ENCODE measurements at regions not wholly inside any gene's neighbourhood (a gene's known extent, or its start where the extent isn't known, plus 50 kb on each side); places are given as distances from the start of the nearest gene placed in this dataset.

DNA sequence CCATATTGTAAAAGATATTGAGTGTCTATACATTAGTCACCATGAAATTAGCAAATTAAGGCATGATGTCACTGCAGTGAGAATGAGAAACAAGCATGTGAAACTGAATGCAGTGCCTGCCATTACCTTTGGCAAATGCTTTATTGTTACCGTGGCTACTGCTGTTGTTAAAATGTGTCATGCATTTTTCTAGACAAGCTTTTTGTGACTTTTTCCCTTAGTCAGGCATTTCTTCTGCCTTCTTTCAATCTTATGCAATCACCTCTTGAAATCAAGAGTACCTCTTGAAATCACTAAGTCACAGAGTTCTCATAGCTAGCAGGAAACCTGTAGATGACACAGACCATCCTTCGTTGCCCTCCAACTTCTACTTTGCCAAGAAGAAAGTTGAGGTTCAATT, 461.7 kb upstream of the TENM4 start:
- DNase-seq = peak; percentile 28

DNA sequence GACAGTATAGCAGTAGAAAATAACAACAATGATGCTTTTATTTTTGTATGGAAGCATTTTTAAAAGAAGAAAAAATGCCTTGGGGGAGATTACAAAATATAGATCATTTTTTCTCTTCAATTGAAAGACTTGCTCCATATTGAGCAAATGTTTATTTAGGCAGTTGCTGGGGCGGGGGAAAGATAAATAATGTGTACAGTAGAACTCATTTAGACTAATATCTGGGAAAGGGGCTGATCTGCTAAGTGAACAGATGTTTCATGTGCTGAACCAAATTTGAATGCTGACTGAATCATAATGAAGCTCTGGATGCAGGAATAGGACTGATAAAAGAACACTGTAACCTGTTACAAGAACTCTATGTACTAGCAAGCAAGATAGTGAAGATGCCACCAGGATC, 457.1 kb upstream of the TENM4 start:
- DNase-seq = no peak

DNA sequence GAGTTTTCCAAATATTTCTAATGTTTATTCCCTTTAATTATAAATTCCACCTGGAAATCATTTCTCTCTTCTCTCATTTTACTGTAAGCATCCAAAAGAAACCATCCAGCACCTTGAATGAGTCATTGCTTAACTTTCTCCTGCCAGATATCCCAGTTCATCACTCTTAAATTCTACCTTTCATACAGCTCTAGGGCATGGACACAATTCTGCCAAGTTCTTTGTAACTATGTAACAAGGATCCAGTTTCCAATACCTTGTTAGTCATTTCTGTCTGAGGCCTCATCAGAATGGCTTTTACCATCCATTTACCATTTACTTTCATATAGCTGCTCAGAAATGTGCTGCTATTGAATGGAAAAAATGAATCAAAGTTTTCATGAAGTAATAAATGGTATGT, 455.4 kb upstream of the TENM4 start:
- no peak for DNase-seq

DNA sequence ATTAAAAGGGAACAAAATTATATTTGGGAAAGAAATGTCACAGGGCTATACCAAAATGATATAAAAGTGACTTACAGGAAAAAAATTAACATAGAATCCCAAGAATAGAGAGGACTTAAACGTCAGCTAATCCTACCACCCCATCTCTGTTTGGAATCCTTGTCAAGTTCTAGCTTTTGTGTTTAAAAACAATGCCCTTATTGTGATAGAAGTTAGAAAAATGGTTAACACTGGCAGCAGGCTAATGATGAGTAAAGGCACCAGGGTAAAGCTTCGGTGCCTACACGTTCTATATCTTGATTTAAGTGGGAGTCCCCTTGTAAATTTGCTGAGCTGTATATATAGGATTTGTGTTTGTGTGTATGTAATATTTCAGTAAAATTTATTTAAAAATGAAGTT, 453.3 kb upstream of the TENM4 start:
- DNase-seq = no peak

DNA sequence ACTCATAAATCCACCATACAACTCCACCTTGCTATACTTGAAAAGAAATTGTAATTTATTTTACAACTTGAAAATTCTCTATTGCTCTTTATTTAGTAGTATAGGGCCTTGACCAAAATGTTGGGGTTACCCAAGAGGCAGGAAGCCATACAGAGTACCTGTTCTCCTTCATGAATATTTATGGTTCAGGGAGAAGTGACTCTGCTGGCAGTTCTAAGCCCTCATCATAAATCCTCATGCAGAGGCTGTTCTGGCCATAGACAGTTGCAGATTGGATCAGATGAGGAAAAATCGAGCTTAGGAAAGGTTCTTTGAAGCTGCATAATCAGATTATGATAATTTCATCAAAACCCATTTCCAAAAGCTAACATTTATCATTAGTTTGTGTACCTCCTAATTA, 449.4 kb upstream of the TENM4 start:
- no peak for DNase-seq

DNA sequence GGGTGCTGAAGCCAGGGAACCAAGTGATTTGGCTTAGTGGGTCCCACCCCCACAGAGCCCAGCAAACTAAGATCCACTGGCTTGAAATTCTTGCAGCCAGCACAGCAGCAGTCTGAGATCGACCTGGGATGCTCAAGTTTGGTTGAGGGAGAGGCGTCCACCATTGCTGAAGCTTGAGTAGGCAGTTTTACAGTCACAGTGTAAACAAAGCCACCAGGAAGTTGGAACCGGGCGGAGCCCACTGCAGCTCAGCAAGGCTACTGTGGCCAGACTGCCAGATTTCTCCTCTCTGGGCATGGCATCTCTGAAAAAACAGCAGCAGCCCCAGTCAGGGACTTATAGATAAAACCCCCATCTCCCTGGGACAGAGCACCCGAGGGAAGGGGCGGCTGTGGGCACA, 424.1 kb upstream of the TENM4 start:
- DNase-seq = peak; percentile 27

DNA sequence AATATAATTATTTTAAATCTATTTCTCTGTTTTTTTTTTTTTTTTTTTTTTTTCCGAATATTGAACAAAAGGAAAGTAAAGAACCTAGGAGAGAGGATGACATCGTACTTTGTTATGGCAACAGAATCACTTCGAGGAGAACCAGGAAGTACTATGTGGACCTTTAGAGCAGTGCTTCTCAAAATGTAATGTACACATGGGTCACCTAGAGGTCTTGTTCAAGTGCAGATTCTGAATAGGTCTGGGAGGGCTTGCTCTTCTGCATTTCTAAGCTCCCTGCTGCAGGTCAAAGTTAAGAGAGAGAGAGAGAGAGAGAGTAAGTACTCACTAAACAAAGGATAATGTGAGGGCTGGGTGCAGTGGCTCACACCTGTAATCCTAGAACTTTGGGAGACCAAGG, 419.5 kb upstream of the TENM4 start:
- DNase-seq = peak; percentile 63

DNA sequence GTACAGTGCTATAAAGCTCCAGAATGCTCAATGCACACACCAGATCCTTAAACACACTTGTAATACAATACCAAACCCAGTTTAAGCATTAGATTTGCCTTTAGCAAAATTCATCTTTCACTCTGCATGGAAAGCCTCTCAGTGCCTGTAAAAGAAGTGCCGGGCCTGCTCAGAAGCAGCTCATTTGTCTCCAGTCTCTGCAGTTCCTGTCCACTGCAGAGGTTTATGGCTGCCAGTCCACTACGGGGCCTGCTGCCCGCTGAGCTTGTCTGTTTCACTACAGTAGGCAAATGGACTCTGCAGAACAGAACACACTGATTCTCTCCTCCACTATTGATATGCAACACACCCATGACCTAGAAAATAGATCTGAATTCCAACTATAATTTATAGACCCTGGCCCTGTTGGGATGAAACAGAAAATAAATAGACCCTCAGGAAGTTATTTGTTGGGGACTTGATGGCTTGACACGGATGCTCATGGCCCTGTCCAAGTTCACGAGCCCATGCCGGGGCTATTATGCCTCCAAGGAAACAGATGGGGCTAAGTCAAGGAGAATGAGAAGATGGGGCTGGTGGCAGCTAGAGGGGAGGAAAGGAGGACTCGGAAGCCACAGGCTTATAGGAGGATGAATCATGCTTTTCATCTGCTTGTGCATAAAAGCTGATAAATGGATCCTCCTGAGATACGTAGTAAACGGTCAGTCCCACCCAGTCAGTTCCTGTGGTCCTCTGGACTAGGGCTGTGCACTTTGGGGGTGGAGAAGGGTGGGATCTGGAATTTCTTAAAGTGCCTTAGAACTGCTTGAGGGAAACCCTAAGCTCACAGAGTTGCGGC, 416.8 kb upstream of the TENM4 start:
- no peak for DNase-seq

DNA sequence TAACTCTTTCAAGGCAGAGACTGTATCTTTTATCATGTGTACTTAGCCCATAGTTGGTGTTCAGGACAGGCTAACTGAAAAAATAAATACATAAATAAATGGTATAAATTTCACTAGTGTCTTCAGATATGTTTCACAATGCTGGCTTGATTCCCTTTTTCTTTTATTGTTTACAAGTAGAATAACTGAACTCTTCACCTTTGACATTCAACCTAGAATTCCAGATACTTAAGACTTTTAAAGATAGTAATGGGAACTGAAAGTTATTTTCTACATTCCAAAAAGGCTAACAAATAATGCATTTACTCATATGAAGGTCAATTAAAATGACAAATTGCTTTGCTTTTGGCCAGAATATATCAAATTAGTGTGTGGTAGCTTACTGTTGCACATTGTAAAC, 411.3 kb upstream of the TENM4 start:
- DNase-seq = no peak

DNA sequence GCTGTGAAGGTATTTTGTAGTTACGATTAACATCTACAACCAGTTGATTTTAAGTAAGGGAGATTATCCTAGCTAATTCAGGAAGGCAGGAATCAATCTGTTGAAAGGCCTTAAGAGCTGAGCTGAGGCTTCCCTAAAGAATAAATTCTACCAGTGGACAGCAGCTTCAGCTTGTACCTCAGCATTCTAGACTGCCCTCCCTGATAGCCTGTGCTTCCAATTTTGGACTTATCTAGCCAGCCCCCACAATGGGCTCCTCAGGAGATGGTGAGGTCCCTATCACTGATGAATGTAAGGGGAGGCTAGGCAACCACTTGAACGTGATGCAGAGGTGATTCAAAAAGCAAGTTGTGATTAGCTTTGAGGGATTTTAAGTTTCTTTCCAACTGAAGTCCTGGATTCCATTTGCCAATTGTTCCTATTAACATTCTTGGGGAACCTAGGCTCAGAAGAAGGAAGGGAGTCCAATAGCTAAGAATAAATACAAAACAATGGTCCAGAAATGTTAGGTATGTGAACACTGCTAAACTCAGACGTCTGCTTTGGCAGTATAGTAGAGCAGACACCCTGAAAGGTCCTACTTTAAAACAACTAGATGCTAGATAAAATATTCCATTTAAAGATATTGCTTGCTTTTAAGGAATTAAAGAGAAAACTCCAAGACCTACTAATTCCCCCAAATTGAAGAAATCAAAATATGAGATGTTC, 404.3 kb upstream of the TENM4 start:
- DNase-seq = no peak

DNA sequence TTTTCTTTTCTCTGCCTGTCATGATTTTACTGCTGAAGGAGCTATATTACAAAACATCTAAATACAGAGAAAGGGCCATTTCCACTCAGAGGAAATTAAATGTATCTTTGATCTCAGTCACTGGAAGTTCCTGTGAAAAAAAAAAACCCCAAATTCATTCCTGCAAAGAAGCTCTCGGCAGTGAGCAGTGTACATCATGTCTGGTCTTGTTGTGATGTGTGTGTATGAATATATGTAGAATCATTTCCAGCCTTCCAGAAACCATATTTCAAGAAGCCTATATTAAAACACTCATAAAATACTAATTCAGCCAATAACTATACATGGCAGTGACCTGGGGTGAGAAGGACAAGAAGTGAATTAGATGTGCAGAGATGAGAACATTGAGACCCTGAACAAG, 393.2 kb upstream of the TENM4 start:
- no peak for DNase-seq

DNA sequence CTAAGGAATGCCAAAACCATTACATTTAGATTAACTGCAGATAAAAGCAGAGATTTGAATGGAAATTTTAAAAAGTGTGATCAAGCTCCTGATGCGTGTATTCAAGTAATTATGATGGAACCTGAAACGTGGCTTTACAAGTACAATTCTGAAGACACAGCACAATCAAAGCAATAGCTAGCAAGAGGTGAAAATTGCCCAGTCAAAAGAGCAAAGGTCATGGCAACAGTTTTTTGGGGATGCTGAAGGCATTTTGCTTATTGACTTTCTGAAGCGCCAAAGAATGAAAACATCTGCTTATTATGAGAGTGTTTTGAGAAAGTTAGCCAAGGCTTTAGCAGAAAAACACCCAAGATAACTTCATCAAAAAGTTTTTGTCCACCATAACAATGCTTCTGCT, 389.6 kb upstream of the TENM4 start:
- no peak for DNase-seq

DNA sequence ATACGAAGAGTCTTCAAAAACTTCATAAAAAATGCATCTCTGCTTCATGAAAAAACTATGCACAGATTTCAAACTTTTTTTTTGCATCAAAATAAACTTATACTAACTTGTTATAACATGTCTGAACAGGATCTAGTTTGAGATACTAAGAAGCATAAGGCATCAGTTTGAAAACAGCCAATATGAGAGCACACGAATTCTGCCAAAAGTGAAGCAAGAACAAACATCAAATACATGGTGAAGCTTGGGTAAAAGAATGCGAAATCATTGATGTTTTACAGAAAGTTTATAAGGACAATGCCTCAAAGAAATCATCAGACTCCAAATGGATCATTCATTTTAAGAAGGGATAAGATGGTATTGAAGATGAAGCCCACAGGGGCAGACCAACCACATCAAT, 389.1 kb upstream of the TENM4 start:
- no peak for DNase-seq

DNA sequence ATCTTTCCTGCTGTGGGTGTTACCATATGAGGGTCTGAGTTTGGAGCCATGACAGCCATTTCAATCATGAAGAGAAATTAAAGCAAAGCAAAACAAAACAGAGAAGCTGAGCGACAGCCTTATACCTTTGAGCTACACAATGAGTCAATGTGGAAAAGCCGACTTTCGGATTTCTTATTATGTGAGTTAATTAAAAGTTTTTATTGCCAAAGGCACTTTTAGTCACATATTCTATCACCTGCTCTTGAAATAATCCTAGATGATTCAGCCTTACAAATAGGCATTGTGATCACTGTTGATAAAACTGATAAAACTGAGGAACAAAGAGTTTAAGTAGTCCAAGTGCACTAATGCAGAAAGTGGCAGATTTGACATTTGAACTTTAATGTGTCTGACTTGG, 381.9 kb upstream of the TENM4 start:
- no peak for DNase-seq

DNA sequence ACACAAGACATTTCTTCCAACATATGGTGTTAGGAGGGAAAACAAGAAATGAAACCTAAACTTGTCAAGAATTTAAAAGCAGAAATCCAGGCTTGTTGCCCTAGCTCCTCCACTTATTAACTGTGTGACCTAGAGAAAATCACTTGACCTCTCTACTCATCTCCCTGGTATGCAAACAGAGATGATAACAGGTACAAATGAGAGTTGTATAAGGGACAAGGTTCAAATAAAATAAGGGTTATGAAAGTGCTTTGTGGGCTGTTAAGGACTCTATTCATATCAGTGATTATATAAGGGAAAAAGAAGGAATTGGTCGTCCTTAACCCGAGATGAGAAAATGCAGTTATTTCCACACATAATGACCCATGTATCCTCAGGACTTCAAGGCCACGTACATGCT, 372.7 kb upstream of the TENM4 start:
- DNase-seq = no peak

DNA sequence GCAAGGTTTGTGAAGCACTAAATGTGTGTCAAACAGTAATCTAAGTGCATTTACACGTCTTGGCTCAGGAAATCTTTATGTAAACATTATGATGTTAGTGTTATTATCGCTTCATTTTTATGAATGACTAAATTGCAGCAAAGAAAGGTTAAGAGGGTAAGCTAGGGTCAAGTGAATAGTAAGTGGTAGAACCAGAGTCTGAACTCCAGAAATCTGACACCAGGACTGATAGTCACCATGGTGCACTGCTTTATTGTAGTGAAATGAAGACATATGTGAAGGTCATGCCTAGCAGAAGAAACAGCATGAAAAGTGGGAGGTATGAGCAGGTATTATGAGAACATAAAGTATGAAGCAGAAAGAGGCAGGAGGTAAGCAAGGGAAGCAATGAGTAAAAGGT, 368.7 kb upstream of the TENM4 start:
- DNase-seq = no peak

DNA sequence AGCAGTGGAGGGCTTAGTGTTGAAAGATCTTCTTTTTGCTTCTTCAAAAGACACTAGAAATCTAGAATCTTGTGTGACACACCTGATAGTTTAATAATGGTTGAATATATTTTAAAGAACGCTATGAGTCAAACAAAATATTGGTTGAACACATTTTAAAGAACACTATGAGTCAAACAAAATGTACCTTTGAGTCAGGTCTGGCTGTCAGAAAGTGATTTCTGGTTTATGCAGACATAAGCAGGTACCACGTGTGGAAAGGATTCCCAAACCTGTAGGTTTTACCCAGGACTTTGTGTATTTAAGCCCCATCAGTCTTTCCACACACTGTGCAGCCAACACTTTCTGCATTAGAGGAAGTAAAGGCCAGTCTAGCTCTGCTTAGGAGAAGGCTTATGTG, 366.7 kb upstream of the TENM4 start:
- DNase-seq = no peak

DNA sequence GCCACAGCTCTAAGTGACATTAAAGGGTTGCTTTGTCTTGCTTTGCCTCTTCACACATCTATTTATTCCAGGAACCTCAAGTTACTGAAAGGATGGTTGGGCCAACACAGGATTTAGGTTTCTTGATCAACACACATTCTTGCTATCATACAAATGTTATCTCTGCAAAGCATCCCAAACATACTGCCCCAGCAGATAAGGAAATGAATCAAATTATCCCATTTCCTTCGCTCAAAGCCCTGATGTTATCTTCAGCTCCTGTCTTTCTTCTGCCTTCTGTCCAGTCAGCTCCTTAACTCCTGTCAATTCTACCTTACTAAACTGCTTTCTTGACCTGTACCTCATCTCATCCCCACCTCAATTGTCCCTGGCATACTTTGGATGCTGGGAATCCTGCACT, 355.9 kb upstream of the TENM4 start:
- no peak for DNase-seq

DNA sequence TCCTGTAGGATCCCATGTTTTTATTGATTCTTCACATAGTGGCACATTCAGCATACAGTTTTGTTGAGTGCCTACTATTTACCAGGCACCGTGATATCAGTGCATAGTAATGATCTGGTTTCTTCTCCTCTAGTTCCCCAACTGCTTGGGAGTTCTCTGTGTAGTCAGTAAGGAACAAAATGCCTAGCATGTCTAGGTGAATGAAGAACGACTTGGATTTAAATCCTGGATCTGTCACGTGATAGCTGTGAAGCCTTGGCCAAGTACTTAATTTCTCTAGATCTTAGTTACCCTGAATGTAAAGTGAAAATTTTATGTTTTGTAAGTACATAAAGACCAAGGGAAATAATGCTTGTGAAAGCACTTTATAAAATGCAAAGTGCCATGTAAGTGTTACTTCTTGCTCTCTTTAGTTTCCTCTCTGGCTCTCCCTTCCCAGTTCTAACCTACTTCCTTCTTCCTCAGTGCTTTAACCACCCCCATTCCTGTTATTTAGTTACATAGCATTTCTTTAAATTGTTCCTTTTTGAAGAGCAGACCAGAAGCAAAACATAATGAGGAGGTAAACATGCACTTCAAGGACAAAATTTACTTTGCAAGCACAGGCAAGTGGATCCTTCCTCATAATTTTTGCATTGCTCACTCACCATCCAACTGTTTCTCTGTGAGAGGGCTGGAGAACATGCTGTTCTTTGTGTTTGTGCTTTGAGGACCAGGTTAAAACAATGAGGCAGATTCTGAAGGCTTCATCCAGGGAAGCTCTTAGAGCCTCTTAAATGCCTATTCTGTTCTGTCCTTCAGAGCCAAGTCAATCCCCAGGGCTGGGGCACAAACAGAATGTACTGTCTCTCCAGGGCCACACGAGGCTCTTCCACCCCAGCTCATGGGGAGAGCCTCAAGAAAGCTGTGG, 353.9 kb upstream of the TENM4 start:
- no peak for DNase-seq

DNA sequence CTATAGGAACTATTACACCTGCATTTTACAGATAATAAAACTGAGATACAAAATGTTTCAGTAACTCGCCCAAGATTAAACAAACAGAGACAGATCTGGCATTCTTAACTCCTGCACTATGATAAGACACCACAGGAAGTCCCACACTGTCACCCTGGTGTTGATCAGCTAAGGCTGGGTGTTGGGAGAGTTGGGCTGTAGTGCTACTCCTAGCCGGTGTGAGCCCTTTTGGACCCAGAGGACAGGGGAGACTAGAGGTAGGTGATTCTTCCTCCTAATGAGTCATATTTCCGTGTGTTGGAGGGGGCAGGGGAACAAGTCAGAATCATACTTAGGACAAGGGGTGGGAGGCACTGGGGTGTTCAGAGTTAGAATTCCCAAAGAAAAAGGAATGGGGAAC, 353.2 kb upstream of the TENM4 start:
- no peak for DNase-seq

DNA sequence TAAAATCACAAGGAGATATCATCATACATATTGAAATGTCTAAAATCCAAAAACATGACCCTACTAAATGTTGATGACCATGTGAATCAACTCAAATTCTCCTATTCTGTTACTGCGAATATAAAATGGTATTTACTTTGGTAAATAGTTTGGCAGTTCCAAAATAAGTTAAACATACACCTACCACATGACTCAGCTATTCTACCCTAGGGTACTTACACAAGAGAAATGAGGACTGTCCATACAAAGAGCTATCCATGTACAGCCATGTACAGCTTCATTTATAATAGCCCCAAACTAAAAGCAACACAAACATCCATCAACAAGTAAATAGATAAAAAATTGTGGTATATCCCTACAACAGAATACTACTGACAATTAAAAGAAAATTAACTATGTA, 346.1 kb upstream of the TENM4 start:
- no peak for DNase-seq

DNA sequence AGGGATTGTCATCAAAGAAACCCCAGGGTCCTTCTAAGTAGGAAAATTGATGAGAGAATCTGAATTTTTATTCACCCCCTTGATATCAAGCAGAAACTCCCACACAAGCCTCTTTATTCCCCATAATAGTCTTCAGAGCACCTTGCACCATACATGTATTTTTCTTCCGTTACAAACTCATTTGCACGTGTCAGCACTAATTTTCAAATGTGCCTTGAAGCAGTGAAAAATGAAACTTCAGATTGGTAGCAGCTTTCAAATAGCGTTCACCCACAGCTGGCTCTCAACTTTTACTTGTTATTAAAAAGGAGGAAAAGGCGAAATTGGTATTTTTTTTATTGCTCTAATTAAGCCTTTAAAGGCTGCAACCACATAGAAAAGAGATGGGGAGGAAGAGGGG, 343.0 kb upstream of the TENM4 start:
- no peak for DNase-seq

DNA sequence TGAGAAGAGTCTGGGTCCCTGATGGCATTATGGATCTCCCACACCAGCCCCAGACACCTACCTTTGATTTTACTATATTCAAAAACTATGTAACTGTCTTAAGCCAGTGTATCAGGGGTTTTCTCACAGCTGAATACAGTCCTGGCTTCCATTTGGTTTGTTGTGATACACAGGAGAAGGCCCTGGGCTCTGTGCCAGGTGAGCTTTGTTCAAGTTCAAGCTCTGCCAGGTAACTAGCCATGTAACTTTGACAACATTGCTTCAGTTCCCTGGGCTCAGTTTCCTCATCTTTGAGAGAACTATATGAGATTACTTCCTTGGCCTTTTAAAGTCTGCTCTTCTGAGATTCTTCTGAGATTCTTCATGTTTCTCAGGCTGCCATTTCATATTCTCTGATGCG, 327.5 kb upstream of the TENM4 start:
- no peak for DNase-seq
